ENCODE measurements at regions not wholly inside any gene's neighbourhood (a gene's known extent, or its start where the extent isn't known, plus 50 kb on each side); places are given as distances from the start of the nearest gene placed in this dataset.

DNA sequence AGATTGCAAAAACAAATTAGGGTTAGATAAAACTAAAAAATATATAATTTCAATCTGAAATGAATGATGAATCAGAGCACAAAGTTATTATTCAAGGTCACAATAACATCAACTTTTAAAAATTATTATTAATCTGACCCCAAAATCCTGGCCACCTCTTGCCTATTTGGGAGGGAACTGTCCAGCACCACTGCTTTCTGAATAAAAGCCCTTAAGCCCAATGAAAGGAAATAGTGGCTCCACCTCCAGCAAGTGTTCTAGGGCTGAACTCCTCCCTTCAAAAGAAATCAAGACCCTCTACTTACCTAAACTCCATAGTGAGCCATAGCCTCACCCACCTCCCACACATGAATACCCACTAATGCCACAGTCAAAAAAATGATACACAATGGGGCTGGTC lies 208.2 kb downstream of the PARM1 start:
- TF ChIP-seq, protein P1, sequence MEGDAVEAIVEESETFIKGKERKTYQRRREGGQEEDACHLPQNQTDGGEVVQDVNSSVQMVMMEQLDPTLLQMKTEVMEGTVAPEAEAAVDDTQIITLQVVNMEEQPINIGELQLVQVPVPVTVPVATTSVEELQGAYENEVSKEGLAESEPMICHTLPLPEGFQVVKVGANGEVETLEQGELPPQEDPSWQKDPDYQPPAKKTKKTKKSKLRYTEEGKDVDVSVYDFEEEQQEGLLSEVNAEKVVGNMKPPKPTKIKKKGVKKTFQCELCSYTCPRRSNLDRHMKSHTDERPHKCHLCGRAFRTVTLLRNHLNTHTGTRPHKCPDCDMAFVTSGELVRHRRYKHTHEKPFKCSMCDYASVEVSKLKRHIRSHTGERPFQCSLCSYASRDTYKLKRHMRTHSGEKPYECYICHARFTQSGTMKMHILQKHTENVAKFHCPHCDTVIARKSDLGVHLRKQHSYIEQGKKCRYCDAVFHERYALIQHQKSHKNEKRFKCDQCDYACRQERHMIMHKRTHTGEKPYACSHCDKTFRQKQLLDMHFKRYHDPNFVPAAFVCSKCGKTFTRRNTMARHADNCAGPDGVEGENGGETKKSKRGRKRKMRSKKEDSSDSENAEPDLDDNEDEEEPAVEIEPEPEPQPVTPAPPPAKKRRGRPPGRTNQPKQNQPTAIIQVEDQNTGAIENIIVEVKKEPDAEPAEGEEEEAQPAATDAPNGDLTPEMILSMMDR (IDR thresholded peaks at IDR 0.05), result no peak
- TF ChIP-seq POLR2A (IDR thresholded peaks at IDR 0.05), result no peak

Measured in right lobe of liver (tissue), 4 donors.